Prostate gland (tissue), 2 donors: ENCODE measurements at regions not wholly inside any gene's neighbourhood (a gene's known extent, or its start where the extent isn't known, plus 50 kb on each side); places are given as distances from the start of the nearest gene placed in this dataset.

Source experiments
- DNase-seq: peaks from one replicate; pipeline ENCODE4 v3.0.0-alpha.2; 2019; ENCODE audit warnings: low spot score
- H3K27ac ChIP-seq, 2 donors: fragments of 200-600 bp; sonication (generic); 2 replicates each; pipeline ENCODE4 v1.5.1; 2017 to 2019
- H3K27me3 ChIP-seq: fragments of 200-600 bp; sonication (generic); replicated peaks from 2 replicates; pipeline ENCODE4 v1.5.1; 2019; ENCODE audit not compliant: insufficient read depth
- H3K36me3 ChIP-seq, 2 donors: fragments of 200-600 bp; sonication (generic); 1 replicate in 1 of 2; 2 replicates in 1 of 2; pipeline versions ENCODE4 v1.5.1 to v1.8.1; 2017 to 2019
- H3K4me1 ChIP-seq: fragments of 200-600 bp; sonication (generic); replicated peaks from 2 replicates; pipeline ENCODE4 v1.5.1; 2019
- H3K4me3 ChIP-seq, 2 donors: fragments of 200-600 bp; sonication (generic); 2 replicates each; pipeline ENCODE4 v1.5.1; 2017 to 2019
- H3K9me3 ChIP-seq: fragments of 200-600 bp; sonication (generic); 2 replicates; pipeline ENCODE4 v1.5.1; 2017
- POLR2A ChIP-seq: fragments of 450-650 bp; IDR thresholded peaks from one replicate; pipeline ENCODE4 v1.6.1; 2016; ENCODE audit warnings: antibody characterized with exemption, mild to moderate bottlenecking
- POLR2AphosphoS5 ChIP-seq: sonication (generic); formaldehyde crosslinking; IDR thresholded peaks from one replicate; pipeline ENCODE4 v1.6.1; 2017; ENCODE audit warnings: antibody characterized with exemption
- WGBS: methylation state at CpG from one replicate; pipeline ENCODE4 v1.1.5; 2018; 5-methylcytosine and 5-hydroxymethylcytosine counted together
- intact Hi-C: fragments of 100-400 bp; cut with DNase I; formaldehyde crosslinking; loops from one replicate; pipeline ENCODE4 v1.14.2; 2022
- TF ChIP-seq, protein P1 (sequence below), 4 experiments: fragments of 200-600 bp in 2 of 4; fragments of 450-650 bp in 2 of 4; sonication (generic) in 2 of 4; IDR thresholded peaks; 1 replicate in 3 of 4; 2 replicates in 1 of 4; pipeline ENCODE4 v1.5.1; 2016 to 2019; ENCODE audit warnings: antibody characterized with exemption in 4 of 4, mild to moderate bottlenecking in 2 of 4, moderate library complexity in 2 of 4

DNA sequence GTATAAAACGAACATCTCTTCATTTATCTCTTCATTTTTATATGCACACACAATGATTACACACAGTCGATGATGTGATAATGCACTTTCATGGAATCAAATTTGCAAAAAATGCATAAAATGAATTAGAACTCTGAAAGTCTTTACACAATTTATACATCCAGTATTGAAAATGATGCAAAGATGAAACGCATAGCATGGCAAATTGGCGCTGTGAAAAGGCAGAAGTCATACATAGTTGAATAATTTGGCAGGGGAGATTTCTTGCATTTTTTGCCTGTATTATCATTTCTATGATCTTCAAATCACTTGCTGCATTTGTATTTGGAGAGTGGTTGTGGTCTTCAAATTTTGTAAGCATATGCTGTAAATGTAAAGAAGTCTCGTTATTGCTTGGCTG lies 150.7 kb upstream of the LGALSL start:
- TF ChIP-seq, protein P1, sequence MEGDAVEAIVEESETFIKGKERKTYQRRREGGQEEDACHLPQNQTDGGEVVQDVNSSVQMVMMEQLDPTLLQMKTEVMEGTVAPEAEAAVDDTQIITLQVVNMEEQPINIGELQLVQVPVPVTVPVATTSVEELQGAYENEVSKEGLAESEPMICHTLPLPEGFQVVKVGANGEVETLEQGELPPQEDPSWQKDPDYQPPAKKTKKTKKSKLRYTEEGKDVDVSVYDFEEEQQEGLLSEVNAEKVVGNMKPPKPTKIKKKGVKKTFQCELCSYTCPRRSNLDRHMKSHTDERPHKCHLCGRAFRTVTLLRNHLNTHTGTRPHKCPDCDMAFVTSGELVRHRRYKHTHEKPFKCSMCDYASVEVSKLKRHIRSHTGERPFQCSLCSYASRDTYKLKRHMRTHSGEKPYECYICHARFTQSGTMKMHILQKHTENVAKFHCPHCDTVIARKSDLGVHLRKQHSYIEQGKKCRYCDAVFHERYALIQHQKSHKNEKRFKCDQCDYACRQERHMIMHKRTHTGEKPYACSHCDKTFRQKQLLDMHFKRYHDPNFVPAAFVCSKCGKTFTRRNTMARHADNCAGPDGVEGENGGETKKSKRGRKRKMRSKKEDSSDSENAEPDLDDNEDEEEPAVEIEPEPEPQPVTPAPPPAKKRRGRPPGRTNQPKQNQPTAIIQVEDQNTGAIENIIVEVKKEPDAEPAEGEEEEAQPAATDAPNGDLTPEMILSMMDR (IDR thresholded peaks at IDR 0.05): no peak
- no peak for TF ChIP-seq POLR2AphosphoS5
- no peak for TF ChIP-seq POLR2A
- intact Hi-C loops: no loop called here
- 86% methylated on average over 5 of the region's 5 CpGs for WGBS

DNA sequence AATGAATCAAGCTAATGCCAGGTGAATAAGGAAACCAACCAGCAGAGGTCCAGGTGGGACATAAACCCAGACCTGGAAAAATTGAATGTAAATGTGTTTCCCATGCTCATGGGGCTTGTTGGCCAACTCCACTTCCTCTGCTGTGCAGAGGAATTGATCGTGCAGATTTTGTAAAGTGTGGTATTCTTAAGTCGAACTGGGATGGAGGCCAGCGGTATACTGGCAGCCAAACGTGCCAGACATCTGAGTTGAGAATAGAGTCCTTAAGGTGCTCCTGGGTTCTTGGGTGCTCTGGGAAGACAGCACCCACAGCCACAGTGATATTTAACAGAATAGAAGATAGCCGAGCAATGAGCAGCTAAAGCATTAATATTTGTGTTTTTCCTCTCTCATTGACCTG lies 146.5 kb upstream of the LGALSL start:
- DNase-seq: no peak
- WGBS: 68% methylated on average over 5 of the region's 5 CpGs
- Histone ChIP-seq H3K9me3 (no peaks in the 10 kb centered on the region), H3K27me3 (no peaks in the 10 kb centered on the region), H3K27ac (no peak overlapping the region), H3K4me3 (no peak overlapping the region), H3K4me1 (no peaks in the 10 kb centered on the region), H3K36me3 (no peaks in the 10 kb centered on the region)
- TF ChIP-seq POLR2A (no peak), POLR2AphosphoS5 (no peak)
- TF ChIP-seq, protein P1 (IDR thresholded peaks at IDR 0.05): no peak
- intact Hi-C loops: no loop called here

More for the DNA sequence above, 150.7 kb upstream of the LGALSL start:
- Histone ChIP-seq H3K36me3 (no peaks in the 10 kb centered on the region), H3K27me3 (no peaks in the 10 kb centered on the region), H3K4me3 (no peak overlapping the region), H3K27ac (no peak overlapping the region), H3K9me3 (no peaks in the 10 kb centered on the region), H3K4me1 (no peaks in the 10 kb centered on the region)
- no peak for DNase-seq

DNA sequence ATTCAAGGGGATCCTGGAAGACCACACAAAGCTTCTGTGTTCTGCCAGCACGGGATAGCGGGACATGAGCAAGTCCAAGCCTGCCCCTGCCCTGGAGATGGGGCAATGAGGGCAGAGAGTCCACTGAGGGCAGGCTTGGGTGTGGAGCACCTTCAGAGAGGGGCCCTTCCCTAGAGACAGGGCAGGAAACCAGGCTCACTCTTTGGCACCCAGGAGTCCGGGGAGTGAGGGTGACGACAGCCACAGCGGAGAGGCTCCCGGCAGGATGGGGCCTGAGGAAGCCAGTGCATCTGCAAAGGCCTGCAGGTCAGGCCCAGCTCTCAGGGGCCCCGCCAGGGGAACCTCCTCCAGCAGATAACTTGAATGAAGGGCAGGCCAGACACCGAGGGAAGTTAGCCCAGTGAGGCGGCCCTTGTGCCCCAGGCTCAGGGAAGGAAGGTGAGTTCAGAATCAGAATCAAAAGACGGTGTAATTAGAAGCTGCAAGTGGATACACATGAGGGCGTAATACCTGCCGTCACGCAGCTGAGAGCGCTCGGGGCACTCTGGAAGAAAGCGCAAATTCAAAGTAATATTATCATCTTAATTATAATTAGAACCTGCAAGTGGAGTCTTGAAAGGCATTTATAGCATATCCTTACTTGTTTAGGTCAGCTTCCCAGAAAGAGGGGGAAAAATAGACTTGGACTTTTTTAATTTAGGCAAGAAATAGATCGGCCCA lies 142.6 kb upstream of the LGALSL start:
- WGBS: 61% methylated on average over 17 of the region's 17 CpGs
- Histone ChIP-seq H3K4me3 (no peak overlapping the region), H3K9me3 (no peaks in the 10 kb centered on the region), H3K27ac (peak overlapping the region; percentile 78 to 83), H3K36me3 (no peaks in the 10 kb centered on the region), H3K4me1 (peaks cover 4% of the 10 kb centered on the region), H3K27me3 (no peaks in the 10 kb centered on the region)
- TF ChIP-seq POLR2A (no peak), POLR2AphosphoS5 (no peak)
- TF ChIP-seq, protein P1 (IDR thresholded peaks at IDR 0.05): no peak
- no peak for DNase-seq
- intact Hi-C loops: loop anchor here (10.0 kb wide), 1 partner anchor 167 kb away; the partner anchor contains the start of gene PELI1

DNA sequence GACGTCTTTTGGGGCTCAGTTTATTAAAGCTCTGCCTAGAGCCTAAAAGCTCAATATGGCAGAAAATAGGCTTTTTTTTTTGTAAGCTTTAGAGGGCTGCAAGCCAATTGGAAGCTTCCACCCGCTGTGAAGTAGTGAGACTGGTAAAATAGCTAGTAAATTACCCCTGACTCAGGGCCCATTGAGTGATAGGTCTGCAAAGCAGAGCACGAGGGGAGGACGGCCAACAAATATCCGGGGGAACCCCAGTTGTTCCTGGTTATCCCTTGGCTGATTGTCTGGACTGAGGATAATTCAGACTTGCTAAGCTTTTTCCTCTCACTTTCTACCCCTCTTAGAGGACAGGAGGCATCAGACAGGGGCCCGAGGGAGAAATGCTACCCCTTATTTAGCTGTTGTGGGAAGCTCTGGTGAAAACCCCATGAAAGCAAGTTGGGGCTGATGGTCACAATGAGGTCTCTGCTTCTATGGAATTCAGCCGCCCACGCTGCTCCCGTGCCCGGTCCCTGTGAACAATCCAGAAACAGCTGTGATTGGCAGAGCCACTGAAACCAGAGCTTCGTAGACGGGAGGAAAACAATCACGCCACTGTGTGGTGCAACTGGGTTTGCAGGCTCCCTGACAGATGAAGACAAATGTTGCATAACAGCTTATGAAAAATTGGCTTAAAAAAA lies 141.9 kb upstream of the LGALSL start:
- WGBS: 21% methylated on average over 13 of the region's 13 CpGs
- peak; percentile 92 for DNase-seq
- Histone ChIP-seq H3K9me3 (no peaks in the 10 kb centered on the region), H3K4me1 (peaks cover 4% of the 10 kb centered on the region), H3K4me3 (no peak overlapping the region), H3K27ac (peak overlapping the region; percentile 78 to 83), H3K36me3 (no peaks in the 10 kb centered on the region), H3K27me3 (no peaks in the 10 kb centered on the region)
- intact Hi-C loops: loop anchor here (10.0 kb wide), 1 partner anchor 167 kb away; the partner anchor contains the start of gene PELI1
- no peak for TF ChIP-seq POLR2A
- TF ChIP-seq POLR2AphosphoS5: peak; percentile 89
- TF ChIP-seq, protein P1 (IDR thresholded peaks at IDR 0.05): peak; percentile 34 to 75 (median 61)
